ENCODE measurements at regions not wholly inside any gene's neighbourhood (a gene's known extent, or its start where the extent isn't known, plus 50 kb on each side); places are given as distances from the start of the nearest gene placed in this dataset.
"Not testable (repeated sequence)": the region's sequence is repeated elsewhere in the genome, so short reads cannot be mapped to it uniquely, and the experiment has no call there.

- DNase-seq (ENCODE audit: missing footprints) (no peak), ATAC-seq (no peak)
- intact Hi-C loops (cut with DNase I), result no loop called here
Measured at GRCh38 chr2:48200620-48201293, 113.7 kb upstream of the FOXN2 start.

DNA sequence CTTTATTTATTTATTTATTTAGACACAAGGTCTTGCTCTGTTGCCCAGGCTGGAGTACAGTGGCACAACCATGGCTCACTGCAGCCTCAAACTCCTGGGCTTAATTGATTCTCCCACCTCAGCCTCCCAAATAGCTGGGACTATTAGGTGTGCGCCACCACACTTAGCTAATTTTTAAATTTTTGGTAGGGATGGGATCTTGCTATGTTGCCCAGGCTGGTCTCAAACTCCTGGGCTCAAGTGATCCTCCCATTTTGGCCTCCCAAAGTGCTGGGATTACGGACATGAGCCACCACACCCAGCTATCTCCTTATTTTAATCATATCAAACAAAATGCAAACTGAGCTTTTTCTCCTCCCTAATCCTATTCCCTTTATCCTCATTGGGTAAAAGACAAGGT, 113.0 kb upstream of the FOXN2 start:
- ATAC-seq; intact Hi-C loops (cut with DNase I); DNase-seq (ENCODE audit: missing footprints): not testable (repeated sequence)

- no peak for ATAC-seq
Measured at GRCh38 chr2:48202863-48203642, 111.4 kb upstream of the FOXN2 start.

GRCh38 chr2:48203668-48204067, 110.8 kb upstream of the FOXN2 start:
- ATAC-seq (no peak), DNase-seq (ENCODE audit: missing footprints) (no peak)
- intact Hi-C loops (cut with DNase I), result no loop called here

More at GRCh38 chr2:48202863-48203642, 111.4 kb upstream of the FOXN2 start:
- DNase-seq (ENCODE audit: missing footprints), result no peak
- intact Hi-C loops (cut with DNase I), result no loop called here

GRCh38 chr2:48204750-48205136, 109.7 kb upstream of the FOXN2 start:
- ATAC-seq, result no peak
- intact Hi-C loops (cut with DNase I), result no loop called here
- no peak for DNase-seq (ENCODE audit: missing footprints)

- no peak for ATAC-seq
- no peak for DNase-seq (ENCODE audit: missing footprints)
- intact Hi-C loops (cut with DNase I), result no loop called here
Measured at GRCh38 chr2:48205137-48205798, 109.2 kb upstream of the FOXN2 start.

DNA sequence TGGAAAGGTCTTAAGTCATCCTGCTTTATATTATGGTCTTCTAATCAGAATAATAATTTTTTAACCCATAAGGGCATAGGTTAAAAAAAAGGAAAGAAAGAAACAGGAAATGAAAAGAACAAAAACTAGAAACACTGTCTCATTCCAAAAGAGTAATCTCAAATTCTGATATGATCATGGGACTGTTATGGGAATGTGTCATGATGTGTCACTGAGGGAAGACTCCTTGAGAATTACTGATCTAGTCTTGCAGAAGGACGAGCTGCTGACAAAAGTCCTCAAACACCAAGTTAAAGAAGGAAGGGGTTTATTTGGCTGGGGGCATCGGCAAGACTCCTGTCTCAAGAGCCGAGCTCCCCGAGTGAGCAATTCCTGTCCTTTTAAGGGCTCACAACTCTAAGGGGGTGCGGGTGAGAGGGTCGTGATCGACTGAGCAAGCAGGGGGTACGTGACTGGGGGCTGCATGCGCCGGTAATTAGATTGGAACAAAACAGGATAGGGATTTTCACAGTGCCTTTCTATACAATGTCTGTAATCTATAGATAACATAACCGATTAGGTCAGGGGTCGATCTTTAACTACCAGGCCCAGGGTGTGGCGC, 108.3 kb upstream of the FOXN2 start:
- DNase-seq (ENCODE audit: missing footprints); ATAC-seq; intact Hi-C loops (cut with DNase I): not testable (repeated sequence)

DNA sequence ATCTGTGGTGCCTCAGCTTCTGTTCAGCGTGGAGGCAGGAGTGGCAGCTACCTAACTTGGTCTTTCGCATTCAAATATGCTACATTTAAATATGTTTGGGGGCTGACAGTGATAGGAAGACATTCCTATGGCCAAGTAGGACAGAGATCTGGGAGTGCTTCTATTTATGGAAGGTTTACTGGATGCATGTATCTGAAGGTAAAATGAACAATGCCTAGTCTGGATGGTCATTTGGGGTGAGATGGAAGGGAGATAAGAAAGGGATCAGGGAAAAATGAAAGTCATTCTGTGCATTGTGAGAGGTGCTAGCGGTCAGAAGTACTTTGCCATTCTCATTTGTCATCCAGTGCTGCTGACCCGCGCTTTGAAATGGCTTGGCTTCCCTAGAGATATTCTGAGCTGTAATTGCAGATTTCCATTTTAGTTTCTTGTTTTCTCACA, 107.3 kb upstream of the FOXN2 start:
- intact Hi-C loops (cut with DNase I), result no loop called here
- no peak for ATAC-seq

GRCh38 chr2:48207851-48208250, 106.6 kb upstream of the FOXN2 start:
- ATAC-seq (no peak), DNase-seq (ENCODE audit: missing footprints) (no peak)
- intact Hi-C loops (cut with DNase I), result no loop called here

More for the DNA sequence above, 107.3 kb upstream of the FOXN2 start:
- no peak for DNase-seq (ENCODE audit: missing footprints)

GRCh38 chr2:48209214-48209885, 105.1 kb upstream of the FOXN2 start:
- DNase-seq (ENCODE audit: missing footprints) (no peak), ATAC-seq (peak; percentile 37)
- intact Hi-C loops (cut with DNase I), result no loop called here

DNA sequence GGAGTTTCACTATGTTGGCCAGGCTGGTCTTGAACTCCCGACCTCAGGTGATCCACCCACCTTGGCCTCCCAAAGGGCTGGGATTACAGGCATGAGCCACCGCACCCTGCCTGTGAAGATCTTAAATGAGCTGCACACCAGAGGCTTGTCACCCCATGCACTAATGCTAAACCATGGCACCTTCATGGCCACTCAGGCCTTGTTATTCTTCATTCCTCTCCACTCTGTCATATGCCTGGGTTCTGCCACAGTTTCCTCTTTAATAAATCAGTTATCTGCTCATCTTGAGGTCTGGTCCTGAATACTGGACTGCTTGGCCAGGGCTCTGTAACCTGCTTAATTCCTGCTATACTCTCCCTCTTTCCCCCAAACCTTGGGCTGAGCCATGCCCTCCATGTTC, 104.3 kb upstream of the FOXN2 start:
- intact Hi-C loops (cut with DNase I), result no loop called here
- no peak for DNase-seq (ENCODE audit: missing footprints)
- ATAC-seq, result no peak

GRCh38 chr2:48213646-48214045, 100.8 kb upstream of the FOXN2 start:
- DNase-seq (ENCODE audit: missing footprints) (no peak), ATAC-seq (no peak)
- intact Hi-C loops (cut with DNase I), result no loop called here

- no peak for ATAC-seq
- DNase-seq (ENCODE audit: missing footprints), result no peak
- intact Hi-C loops (cut with DNase I), result no loop called here
Measured at GRCh38 chr2:48218169-48218568, 96.3 kb upstream of the FOXN2 start.

DNA sequence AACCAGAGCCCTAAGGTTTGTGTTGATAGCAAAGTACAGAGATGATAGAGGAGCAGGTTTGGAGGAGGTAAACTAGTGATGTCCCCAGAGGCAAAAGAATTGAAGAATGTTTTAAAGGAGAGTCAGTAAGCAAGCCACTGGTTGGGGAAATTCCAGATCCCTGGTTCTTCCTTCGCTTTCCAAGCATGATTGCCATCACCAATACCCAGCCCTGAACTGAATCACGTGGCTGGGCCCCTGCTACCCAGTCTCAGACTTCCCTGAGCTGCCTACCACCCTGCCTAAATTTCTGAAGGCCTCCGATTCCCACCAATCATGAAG, 95.3 kb upstream of the FOXN2 start:
- intact Hi-C loops (cut with DNase I), result no loop called here
- DNase-seq (ENCODE audit: missing footprints) (no peak), ATAC-seq (no peak)

DNA sequence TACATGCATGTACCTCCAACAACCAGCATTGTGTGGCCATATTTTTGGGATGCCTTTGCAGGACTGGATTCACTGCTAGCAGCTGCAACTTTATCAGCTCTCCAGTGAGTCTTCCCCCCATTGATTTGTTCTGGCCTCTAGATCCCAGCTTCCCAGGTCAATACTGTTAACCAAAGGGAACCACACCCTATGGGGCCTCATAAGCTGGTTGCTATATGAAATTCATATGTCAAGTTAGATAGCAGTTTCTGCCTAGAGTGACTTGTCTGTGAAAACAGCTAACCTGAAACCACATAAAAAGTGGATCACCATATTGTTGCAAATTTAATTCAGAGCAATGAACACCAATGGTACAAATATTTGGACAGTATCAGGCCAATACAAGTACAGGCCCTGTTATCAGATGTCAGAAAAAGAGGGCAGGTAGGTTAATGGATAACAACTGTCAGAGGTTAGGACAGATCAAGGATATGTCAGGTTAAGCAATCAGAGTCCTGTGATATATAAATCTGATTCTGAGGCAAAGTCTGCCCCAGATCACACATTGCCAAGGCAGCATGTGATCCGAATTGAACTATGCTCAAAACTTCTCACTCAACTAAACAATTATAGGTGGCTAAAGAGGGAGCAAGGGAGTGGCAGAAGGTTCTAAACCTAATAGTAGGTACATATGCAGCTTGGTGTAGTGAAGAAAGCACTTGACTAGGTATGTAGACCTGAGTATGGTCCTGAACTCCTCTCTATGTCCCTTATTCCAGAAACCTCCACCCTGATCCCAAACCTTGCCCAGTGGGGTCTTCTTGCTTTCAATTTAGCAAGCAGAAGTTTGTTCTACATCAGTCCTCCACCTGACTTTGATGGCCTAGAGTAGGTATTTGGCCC, 94.7 kb upstream of the FOXN2 start:
- intact Hi-C loops (cut with DNase I), result no loop called here
- no peak for ATAC-seq
- DNase-seq (ENCODE audit: missing footprints), result no peak

- intact Hi-C loops (cut with DNase I), result no loop called here
- DNase-seq (ENCODE audit: missing footprints) (no peak), ATAC-seq (no peak)
Measured at GRCh38 chr2:48220501-48220900, 94.0 kb upstream of the FOXN2 start.

DNA sequence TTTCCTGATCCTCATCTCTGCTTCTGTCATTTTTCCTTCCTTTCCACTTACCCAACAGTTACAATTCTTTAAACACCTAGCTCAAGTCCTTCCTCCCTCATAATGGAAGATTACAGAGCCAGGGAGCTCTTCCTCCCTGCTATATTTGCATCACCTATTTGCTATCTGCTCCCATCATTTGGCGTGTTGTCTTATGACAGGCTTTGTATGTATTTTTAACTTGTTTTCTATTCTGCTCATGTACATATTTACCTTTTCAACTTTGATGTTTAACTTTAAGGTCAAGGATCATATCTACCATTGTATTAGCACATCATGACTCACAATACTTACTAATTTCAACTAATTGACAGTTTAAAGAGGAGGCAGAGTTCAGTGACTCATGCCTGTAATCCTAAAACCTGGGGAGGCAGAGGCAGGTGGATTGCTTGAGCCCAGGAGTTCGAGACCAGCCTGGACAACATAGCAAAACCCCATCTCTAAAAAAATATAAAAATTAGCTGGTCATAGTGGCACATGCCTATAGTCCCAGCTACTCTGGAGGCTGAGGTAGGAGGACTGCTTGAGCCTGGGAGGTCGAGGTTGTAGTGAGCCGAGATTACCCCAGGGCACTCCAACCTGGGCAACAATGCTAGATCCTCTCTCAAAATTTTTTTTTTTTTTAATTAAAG, 92.5 kb upstream of the FOXN2 start:
- intact Hi-C loops (cut with DNase I), result no loop called here
- ATAC-seq (no peak), DNase-seq (ENCODE audit: missing footprints) (no peak)
